ENCODE measurements at regions not wholly inside any gene's neighbourhood (a gene's known extent, or its start where the extent isn't known, plus 50 kb on each side); places are given as distances from the start of the nearest gene placed in this dataset.

- TF ChIP-seq CEBPB (IDR thresholded peaks at IDR 0.05; ENCODE audit: borderline replicate concordance in 1 of 2, low read depth in 2 of 2, low read length in 2 of 2) = no peak
- no peak for TF ChIP-seq NR2F1 (conservative IDR thresholded peaks at IDR 0.05)
- TF ChIP-seq E4F1 (IDR thresholded peaks at IDR 0.05; ENCODE audit: borderline replicate concordance, partially characterized antibody) = no peak
- no peak for TF ChIP-seq USF2 (IDR thresholded peaks at IDR 0.05; ENCODE audit: borderline replicate concordance, low read depth, low read length)
- TF ChIP-seq ATF3 (IDR thresholded peaks at IDR 0.05; ENCODE audit: borderline replicate concordance, extremely low read depth, low read depth, low read length) = no peak
- TF ChIP-seq SMAD5 (IDR thresholded peaks at IDR 0.05; ENCODE audit: low read depth) = no peak
- TF ChIP-seq CTCF (IDR thresholded peaks at IDR 0.05 in 2 of 3, conservative IDR thresholded peaks at IDR 0.05 in 1 of 3; ENCODE audit: control insufficient read depth in 2 of 3, extremely low read depth in 1 of 3, insufficient read depth in 1 of 3, low read depth in 3 of 3, low read length in 3 of 3) = no peak
- TF ChIP-seq SREBF2 (IDR thresholded peaks at IDR 0.05; ENCODE audit: low read length) = no peak
- TF ChIP-seq NRF1 (conservative IDR thresholded peaks at IDR 0.05; ENCODE audit: low read depth, low read length) = no peak
Measured at GRCh38 chr3:187902936-187903335, 157.7 kb upstream of the BCL6 start.
